HEK293 (cell line): ENCODE measurements at regions not wholly inside any gene's neighbourhood (a gene's known extent, or its start where the extent isn't known, plus 50 kb on each side); places are given as distances from the start of the nearest gene placed in this dataset.

Experiments
- CTCF ChIP-seq: fragments of 450-650 bp; formaldehyde crosslinking; IDR thresholded peaks from 2 replicates; pipeline ENCODE4 v1.5.1; 2016; ENCODE audit warnings: missing biosample characterization, missing genetic modification characterization
- REST ChIP-seq: fragments of 450-650 bp; formaldehyde crosslinking; IDR thresholded peaks from 2 replicates; pipeline ENCODE4 v1.5.1; 2016; ENCODE audit warnings: missing biosample characterization, missing genetic modification characterization
- ZBTB20 ChIP-seq: fragments of 450-650 bp; formaldehyde crosslinking; IDR thresholded peaks from 2 replicates; pipeline ENCODE4 v1.5.1; 2016; ENCODE audit warnings: missing biosample characterization, missing genetic modification characterization
- ZNF214 ChIP-seq: fragments of 450-650 bp; formaldehyde crosslinking; IDR thresholded peaks from 2 replicates; pipeline ENCODE4 v1.5.1; 2017; ENCODE audit warnings: missing biosample characterization, mild to moderate bottlenecking, missing genetic modification characterization, borderline replicate concordance
- ZNF24 ChIP-seq: fragments of 450-650 bp; formaldehyde crosslinking; IDR thresholded peaks from 2 replicates; pipeline ENCODE4 v1.5.1; 2016; ENCODE audit warnings: missing biosample characterization, missing genetic modification characterization
- ZNF558 ChIP-seq: fragments of 450-650 bp; formaldehyde crosslinking; IDR thresholded peaks from 2 replicates; pipeline ENCODE4 v1.5.1; 2016; ENCODE audit warnings: missing biosample characterization, missing genetic modification characterization
- ZNF621 ChIP-seq: fragments of 450-650 bp; formaldehyde crosslinking; IDR thresholded peaks from 2 replicates; pipeline ENCODE4 v1.5.1; 2017; ENCODE audit warnings: missing biosample characterization, missing genetic modification characterization
- ZNF785 ChIP-seq: fragments of 450-650 bp; formaldehyde crosslinking; IDR thresholded peaks from 2 replicates; pipeline ENCODE4 v1.5.1; 2016; ENCODE audit warnings: missing biosample characterization, missing genetic modification characterization
- ZSCAN30 ChIP-seq: fragments of 450-650 bp; IDR thresholded peaks from 2 replicates; pipeline ENCODE4 v1.5.1; 2018; ENCODE audit warnings: missing biosample characterization, mild to moderate bottlenecking, missing genetic modification characterization, moderate library complexity
- TF ChIP-seq, protein P1 (sequence below): sonication (generic); formaldehyde crosslinking; IDR thresholded peaks from 2 replicates; pipeline ENCODE4 v1.8.1; 2022; ENCODE audit warnings: mild to moderate bottlenecking, moderate library complexity, missing genetic modification reagents

DNA sequence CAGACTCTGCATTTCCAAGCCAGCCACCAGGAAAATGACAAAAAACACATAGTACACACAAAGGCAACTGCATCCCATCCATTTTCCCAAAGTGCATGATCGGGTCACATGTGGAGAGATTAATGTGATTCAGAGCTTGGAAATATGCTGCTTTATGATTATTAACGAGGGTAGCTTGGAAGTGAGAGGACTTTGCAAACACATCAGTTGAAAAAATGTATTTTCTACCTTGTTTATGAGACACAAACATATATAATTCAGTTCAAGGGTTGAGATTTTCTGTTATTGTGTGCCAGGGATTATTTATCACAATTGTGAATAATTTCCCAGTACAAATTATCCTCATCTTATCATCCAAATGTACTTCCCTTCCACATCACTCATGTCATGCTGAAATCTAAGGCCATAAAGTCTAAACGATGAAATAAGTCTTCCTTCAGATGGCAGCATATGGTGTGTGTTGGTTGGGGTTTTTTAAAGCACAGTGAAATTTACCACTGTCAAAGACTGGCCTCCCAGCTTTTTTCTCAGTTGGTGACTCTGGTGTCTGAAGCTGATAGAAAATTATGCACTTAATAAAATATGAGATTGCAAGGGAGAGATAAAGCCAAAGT lies 104.7 kb upstream of the ADAMTS18 start:
- TF ChIP-seq ZNF558 (no peak), ZNF24 (tag by site-specific recombination) (no peak), CTCF (no peak), ZSCAN30 (tag by site-specific recombination) (no peak), ZNF621 (no peak), ZBTB20 (tag by site-specific recombination) (no peak), ZNF214 (tag by site-specific recombination) (no peak), REST (no peak), ZNF785 (tag by site-specific recombination) (no peak)
- TF ChIP-seq, protein P1, sequence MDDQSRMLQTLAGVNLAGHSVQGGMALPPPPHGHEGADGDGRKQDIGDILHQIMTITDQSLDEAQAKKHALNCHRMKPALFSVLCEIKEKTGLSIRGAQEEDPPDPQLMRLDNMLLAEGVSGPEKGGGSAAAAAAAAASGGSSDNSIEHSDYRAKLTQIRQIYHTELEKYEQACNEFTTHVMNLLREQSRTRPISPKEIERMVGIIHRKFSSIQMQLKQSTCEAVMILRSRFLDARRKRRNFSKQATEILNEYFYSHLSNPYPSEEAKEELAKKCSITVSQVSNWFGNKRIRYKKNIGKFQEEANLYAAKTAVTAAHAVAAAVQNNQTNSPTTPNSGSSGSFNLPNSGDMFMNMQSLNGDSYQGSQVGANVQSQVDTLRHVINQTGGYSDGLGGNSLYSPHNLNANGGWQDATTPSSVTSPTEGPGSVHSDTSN (CRISPR knock-in tag), result no peak
